COLO829 (cell line): ENCODE measurements at regions not wholly inside any gene's neighbourhood (a gene's known extent, or its start where the extent isn't known, plus 50 kb on each side); places are given as distances from the start of the nearest gene placed in this dataset.
A peak's percentile ranks its signal among the peaks of the same experiment; 100 is the strongest.

Source experiments
- DNase-seq: peaks from one replicate; pipeline ENCODE4 v3.0.0; 2012; ENCODE audit warnings: low spot score

DNA sequence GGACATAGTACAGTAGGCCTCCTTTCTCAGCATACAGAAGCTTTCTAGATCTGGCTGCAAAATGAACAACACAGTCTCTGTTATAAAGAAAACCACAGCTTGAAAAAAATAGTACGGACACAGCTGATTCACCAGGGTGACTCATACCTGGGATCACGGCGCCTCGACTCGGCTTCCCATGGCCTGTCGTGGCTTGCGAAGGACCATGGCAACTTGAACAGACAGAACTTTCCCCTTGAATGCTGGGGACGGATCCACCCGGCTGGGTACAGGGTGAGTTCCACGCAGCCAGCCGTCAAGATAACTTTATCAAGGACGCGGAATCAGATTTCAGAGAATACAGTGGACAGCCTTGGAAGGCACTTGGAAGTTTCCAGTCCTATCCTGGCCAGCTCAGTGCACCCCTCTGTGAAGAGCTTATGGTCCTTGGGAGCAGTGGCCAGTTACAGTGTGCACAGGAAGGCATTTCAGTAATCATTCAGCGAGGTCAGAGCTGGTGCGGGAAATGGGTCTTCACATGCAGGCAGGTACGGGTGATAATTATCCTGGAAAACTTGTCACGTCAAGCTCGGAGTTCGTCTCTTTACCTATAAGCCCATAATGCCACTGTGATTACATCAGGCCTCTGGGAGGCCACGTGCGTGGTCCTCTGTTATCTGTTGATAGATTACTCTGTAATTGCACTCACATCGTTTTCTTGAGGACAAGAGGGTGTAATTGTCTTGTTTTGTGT, 57.9 kb upstream of the MAF start:
- DNase-seq = peak; percentile 81

DNA sequence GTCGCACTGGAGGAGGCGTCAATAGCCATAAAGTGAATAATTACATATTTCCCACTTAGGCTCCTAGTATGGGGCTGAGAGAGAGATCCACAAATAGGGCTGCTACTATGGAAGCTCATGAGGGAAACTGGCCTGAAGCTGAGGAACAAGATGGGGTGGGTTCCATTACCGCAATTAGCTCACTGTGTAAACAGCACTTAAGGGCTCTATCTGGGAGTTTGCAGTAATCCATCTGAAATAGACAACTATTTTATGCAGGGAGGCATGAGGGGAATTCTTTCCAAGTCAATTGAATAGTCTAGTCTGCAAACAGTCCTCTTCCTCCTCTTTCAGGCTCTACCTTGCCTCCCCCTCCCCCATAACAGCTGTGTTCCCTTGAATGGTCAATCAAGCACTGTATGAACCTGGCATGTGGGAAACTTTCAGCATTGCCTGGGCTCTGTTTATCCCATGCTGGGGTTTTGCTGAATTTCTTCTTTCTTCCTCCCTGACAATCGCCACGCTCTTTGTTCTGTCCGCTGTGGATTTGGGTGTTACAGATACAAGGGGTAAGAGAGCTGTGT, 56.1 kb upstream of the MAF start:
- DNase-seq = no peak

DNA sequence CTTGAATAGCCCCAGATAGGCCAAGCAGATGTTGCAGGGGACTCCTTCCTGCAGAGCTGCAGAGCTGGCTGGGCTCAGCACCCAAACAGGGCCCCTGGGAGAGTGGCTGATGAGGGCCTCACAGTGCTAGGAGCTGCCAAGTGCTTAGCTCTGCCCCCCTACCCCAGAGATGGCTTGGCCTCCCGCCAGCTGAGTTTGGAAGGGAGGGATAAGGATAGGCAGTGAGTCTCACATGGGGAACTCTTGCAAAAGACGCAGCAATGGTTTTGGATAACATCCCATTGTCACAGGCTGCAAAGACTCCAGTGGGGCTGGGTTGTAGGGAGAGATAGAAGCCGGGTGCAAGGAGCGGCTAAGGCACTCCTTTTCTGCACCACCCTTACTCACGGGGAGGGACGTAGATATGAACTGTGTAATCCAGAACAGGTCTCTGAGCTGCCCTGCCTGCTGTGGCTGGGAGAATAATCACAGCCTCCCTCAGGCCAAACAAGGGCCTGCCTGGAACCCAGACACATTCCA, 52.9 kb upstream of the MAF start:
- no peak for DNase-seq

DNA sequence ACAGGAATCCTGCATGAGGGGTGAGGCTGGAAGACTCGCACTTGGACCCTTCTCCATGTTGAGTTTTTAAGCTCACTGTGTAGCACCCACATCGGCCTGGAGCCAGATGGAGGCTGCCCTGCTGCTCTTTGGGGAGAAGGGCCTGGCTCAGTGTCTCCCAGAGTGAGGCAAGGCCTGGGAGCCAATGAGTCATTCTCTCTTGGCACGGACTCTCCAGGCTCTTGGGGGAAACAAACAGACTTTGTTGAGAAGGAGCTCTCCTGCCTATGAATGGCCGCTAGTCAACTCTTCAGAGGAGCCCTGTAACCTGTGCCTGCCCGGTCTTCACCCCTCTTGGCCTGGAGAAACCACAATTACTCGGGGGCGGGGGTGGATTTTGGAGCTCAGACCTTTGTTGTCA, 50.8 kb upstream of the MAF start:
- peak; percentile 89 for DNase-seq
